Activated CD4-positive, alpha-beta T cell treated with anti-CD3 and anti-CD28 coated beads, Interleukin-2, Interleukin-4, amounts not matched to agents 100 ng/mL and 50 ng/mL, durations not matched to agents 16 hours and 8 hours (primary cell): ENCODE measurements at regions not wholly inside any gene's neighbourhood (a gene's known extent, or its start where the extent isn't known, plus 50 kb on each side); places are given as distances from the start of the nearest gene placed in this dataset.
"Not testable (repeated sequence)": the region's sequence is repeated elsewhere in the genome, so short reads cannot be mapped to it uniquely, and the experiment has no call there.

Source experiments
- DNase-seq: peaks from one replicate; pipeline ENCODE4 v3.0.0-alpha.2; 2020; ENCODE audit warnings: low spot score

- no peak for DNase-seq
These were observed 119.8 kb downstream of the LRATD1 start for GRCh38 chr2:14752295-14752694.

GRCh38 chr2:14756122-14756541 lies 123.6 kb downstream of the LRATD1 start:
- no peak for DNase-seq

- no peak for DNase-seq
These were observed 124.6 kb downstream of the LRATD1 start for GRCh38 chr2:14756981-14757657.

- no peak for DNase-seq
These were observed 126.6 kb downstream of the LRATD1 start for GRCh38 chr2:14759082-14759481.

- DNase-seq: no peak
These were observed 127.7 kb downstream of the LRATD1 start for GRCh38 chr2:14760169-14760568.

GRCh38 chr2:14761118-14761517 lies 128.6 kb downstream of the LRATD1 start:
- no peak for DNase-seq

GRCh38 chr2:14773696-14774095 lies 141.2 kb downstream of the LRATD1 start:
- DNase-seq: no peak

GRCh38 chr2:14774436-14774968 lies 142.0 kb downstream of the LRATD1 start:
- DNase-seq: no peak

GRCh38 chr2:14776216-14776615 lies 143.7 kb downstream of the LRATD1 start:
- no peak for DNase-seq

GRCh38 chr2:14778015-14778414 lies 145.5 kb downstream of the LRATD1 start:
- DNase-seq: no peak

GRCh38 chr2:14779252-14779651 lies 146.7 kb downstream of the LRATD1 start:
- DNase-seq: no peak

- no peak for DNase-seq
These were observed 148.6 kb downstream of the LRATD1 start for GRCh38 chr2:14781142-14781541.

- DNase-seq: not testable (repeated sequence)
These were observed 156.3 kb downstream of the LRATD1 start for GRCh38 chr2:14788814-14789213.

GRCh38 chr2:14790041-14790640 lies 157.6 kb downstream of the LRATD1 start:
- no peak for DNase-seq

GRCh38 chr2:14803994-14804393 lies 171.5 kb downstream of the LRATD1 start:
- no peak for DNase-seq

- DNase-seq: no peak
These were observed 172.4 kb downstream of the LRATD1 start for GRCh38 chr2:14804902-14805301.

GRCh38 chr2:14806613-14807012 lies 174.1 kb downstream of the LRATD1 start:
- no peak for DNase-seq

- no peak for DNase-seq
These were observed 182.7 kb downstream of the LRATD1 start for GRCh38 chr2:14815201-14815600.

- no peak for DNase-seq
These were observed 183.8 kb downstream of the LRATD1 start for GRCh38 chr2:14816069-14817060.

GRCh38 chr2:14817848-14818247 lies 185.3 kb downstream of the LRATD1 start:
- DNase-seq: no peak

- no peak for DNase-seq
These were observed 194.0 kb downstream of the LRATD1 start for GRCh38 chr2:14826518-14826917.

- DNase-seq: no peak
These were observed 194.9 kb downstream of the LRATD1 start for GRCh38 chr2:14827226-14828023.
